ENCODE measurements at regions not wholly inside any gene's neighbourhood (a gene's known extent, or its start where the extent isn't known, plus 50 kb on each side); places are given as distances from the start of the nearest gene placed in this dataset.

GRCh38 chr5:159746707-159747106, 169.6 kb upstream of the ADRA1B start:
- DNase-seq (ENCODE audit: low read depth): no peak
- no peak overlapping the region for H3K4me3 ChIP-seq (ENCODE audit: low read depth, low read length)
- TF ChIP-seq, protein P1, sequence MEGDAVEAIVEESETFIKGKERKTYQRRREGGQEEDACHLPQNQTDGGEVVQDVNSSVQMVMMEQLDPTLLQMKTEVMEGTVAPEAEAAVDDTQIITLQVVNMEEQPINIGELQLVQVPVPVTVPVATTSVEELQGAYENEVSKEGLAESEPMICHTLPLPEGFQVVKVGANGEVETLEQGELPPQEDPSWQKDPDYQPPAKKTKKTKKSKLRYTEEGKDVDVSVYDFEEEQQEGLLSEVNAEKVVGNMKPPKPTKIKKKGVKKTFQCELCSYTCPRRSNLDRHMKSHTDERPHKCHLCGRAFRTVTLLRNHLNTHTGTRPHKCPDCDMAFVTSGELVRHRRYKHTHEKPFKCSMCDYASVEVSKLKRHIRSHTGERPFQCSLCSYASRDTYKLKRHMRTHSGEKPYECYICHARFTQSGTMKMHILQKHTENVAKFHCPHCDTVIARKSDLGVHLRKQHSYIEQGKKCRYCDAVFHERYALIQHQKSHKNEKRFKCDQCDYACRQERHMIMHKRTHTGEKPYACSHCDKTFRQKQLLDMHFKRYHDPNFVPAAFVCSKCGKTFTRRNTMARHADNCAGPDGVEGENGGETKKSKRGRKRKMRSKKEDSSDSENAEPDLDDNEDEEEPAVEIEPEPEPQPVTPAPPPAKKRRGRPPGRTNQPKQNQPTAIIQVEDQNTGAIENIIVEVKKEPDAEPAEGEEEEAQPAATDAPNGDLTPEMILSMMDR (IDR thresholded peaks at IDR 0.05; ENCODE audit: insufficient read depth, low read depth, low read length, missing control alignments): no peak

DNA sequence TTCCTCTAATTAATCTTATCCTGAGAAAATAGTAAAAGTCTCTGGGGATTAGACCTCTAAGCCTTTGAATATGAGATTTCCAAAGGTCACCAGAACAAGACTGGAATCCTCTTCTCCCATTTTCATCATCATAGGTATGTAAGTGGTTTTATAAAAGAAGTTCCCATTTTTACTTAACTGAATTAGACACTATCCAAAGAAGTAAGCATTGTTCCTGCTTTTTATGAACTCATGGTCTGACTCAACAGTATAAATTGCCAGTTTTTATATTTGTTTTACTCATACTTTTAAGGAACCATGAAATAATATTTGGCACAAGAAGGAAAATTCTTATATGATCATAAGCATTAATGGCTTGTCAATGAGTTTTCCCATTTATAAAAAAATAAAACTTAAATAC, 167.1 kb upstream of the ADRA1B start:
- H3K4me3 ChIP-seq (ENCODE audit: low read depth, low read length): no peak overlapping the region
- no peak for DNase-seq (ENCODE audit: low read depth)
- TF ChIP-seq, protein P1 (IDR thresholded peaks at IDR 0.05; ENCODE audit: insufficient read depth, low read depth, low read length, missing control alignments): no peak

DNA sequence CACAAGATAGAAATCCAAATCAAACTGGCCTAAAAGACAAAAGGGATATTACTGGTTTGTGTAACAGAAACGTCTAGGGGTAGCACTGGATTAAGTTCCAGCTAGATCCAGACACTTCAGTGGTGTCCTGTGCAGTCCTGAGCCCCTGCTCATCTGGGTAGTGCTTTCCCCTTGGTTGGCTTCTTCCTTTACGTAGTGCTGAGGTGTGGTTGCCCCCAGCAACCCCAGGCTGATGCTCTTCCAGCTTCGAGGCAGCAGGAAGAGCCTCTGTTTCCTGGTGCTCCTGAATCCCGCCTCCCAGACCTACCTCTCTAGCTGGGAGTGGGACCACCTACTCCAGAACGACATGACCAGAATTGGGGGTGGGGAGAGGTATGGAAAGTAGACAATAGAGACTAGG, 166.1 kb upstream of the ADRA1B start:
- TF ChIP-seq, protein P1 (IDR thresholded peaks at IDR 0.05; ENCODE audit: insufficient read depth, low read depth, low read length, missing control alignments): no peak
- no peak overlapping the region for H3K4me3 ChIP-seq (ENCODE audit: low read depth, low read length)
- DNase-seq (ENCODE audit: low read depth): no peak

- TF ChIP-seq, protein P1 (IDR thresholded peaks at IDR 0.05; ENCODE audit: insufficient read depth, low read depth, low read length, missing control alignments): no peak
- H3K4me3 ChIP-seq (ENCODE audit: low read depth, low read length): no peak overlapping the region
- no peak for DNase-seq (ENCODE audit: low read depth)
Measured at GRCh38 chr5:159751459-159751858, 164.8 kb upstream of the ADRA1B start.

GRCh38 chr5:159752622-159753275, 163.5 kb upstream of the ADRA1B start:
- H3K4me3 ChIP-seq (ENCODE audit: low read depth, low read length): no peak overlapping the region
- no peak for DNase-seq (ENCODE audit: low read depth)
- TF ChIP-seq, protein P1 (IDR thresholded peaks at IDR 0.05; ENCODE audit: insufficient read depth, low read depth, low read length, missing control alignments): no peak

GRCh38 chr5:159758189-159758588, 158.1 kb upstream of the ADRA1B start:
- TF ChIP-seq, protein P1 (IDR thresholded peaks at IDR 0.05; ENCODE audit: insufficient read depth, low read depth, low read length, missing control alignments): no peak
- H3K4me3 ChIP-seq (ENCODE audit: low read depth, low read length): no peak overlapping the region
- no peak for DNase-seq (ENCODE audit: low read depth)

- TF ChIP-seq, protein P1 (IDR thresholded peaks at IDR 0.05; ENCODE audit: insufficient read depth, low read depth, low read length, missing control alignments): no peak
- no peak for DNase-seq (ENCODE audit: low read depth)
- H3K4me3 ChIP-seq (ENCODE audit: low read depth, low read length): no peak overlapping the region
Measured at GRCh38 chr5:159759791-159760290, 156.4 kb upstream of the ADRA1B start.

Data from GM12865 (cell line).